ENCODE measurements at regions not wholly inside any gene's neighbourhood (a gene's known extent, or its start where the extent isn't known, plus 50 kb on each side); places are given as distances from the start of the nearest gene placed in this dataset.

- no peaks in the 10 kb centered on the region for H3K27me3 ChIP-seq (replicated peaks in 1 of 4; ENCODE audit: control insufficient read depth in 3 of 4, extremely low read depth in 1 of 4, insufficient read depth in 3 of 4, low read length in 3 of 4)
- no peaks in the 10 kb centered on the region for H3K79me2 ChIP-seq (ENCODE audit: control insufficient read depth in 1 of 2, insufficient read depth in 2 of 2, low read length in 2 of 2)
- no peak overlapping the region for H3K4ac ChIP-seq (replicated peaks; ENCODE audit: insufficient read length, low read depth, low read length)
- no peak overlapping the region for H3K14ac ChIP-seq (ENCODE audit: insufficient read length)
- no peak overlapping the region for H3K56ac ChIP-seq (replicated peaks; ENCODE audit: insufficient read length, low read depth, low read length)
- no peak for DNase-seq (ENCODE audit: low read depth in 1 of 2, low spot score in 2 of 2)
- CTCF ChIA-PET (ENCODE audit: partially characterized antibody) = interaction anchor here (0.8 to 1.9 kb wide), 7 partner anchors 11 to 73 kb away, joined by 3 to 6 read pairs (median 4); partner anchors contain the start of gene RASGRP1
- H3K4me1 ChIP-seq (replicated peaks in 1 of 4; ENCODE audit: control insufficient read depth in 3 of 4, insufficient read depth in 4 of 4, low read length in 3 of 4) = no peaks in the 10 kb centered on the region
- no peak overlapping the region for H4K91ac ChIP-seq (replicated peaks; ENCODE audit: insufficient read length, low read length)
- no peaks in the 10 kb centered on the region for H4K20me1 ChIP-seq (replicated peaks in 1 of 2; ENCODE audit: control insufficient read depth in 1 of 2, insufficient read depth in 2 of 2, low read length in 2 of 2)
- no peak overlapping the region for H3K23ac ChIP-seq (ENCODE audit: insufficient read length)
- no peak overlapping the region for H3K18ac ChIP-seq (ENCODE audit: extremely low read depth, low read length)
- no peaks in the 10 kb centered on the region for H3K36me3 ChIP-seq (ENCODE audit: control insufficient read depth in 2 of 4, insufficient read depth in 4 of 4, low read length in 3 of 4)
- H3K4me3 ChIP-seq (ENCODE audit: extremely low read depth in 1 of 4, insufficient read depth in 2 of 4, low read depth in 3 of 4, low read length in 4 of 4) = no peak overlapping the region
- no peak overlapping the region for H2AFZ ChIP-seq (ENCODE audit: low read length)
- TF ChIP-seq POLR2A (IDR thresholded peaks at IDR 0.05; ENCODE audit: control extremely low read depth in 1 of 2, low read depth in 2 of 2, low read length in 2 of 2) = no peak
- no peak overlapping the region for H2BK20ac ChIP-seq (ENCODE audit: low read length)
- FAIRE-seq = no peak
- no peaks in the 10 kb centered on the region for H3K9me3 ChIP-seq (ENCODE audit: insufficient read depth in 2 of 2, low read depth in 1 of 2, low read length in 1 of 2)
- H2BK12ac ChIP-seq (ENCODE audit: low read depth, low read length) = no peak overlapping the region
- no peak overlapping the region for H3K9ac ChIP-seq (replicated peaks in 1 of 4; ENCODE audit: extremely low read depth in 1 of 4, low read depth in 3 of 4, low read length in 3 of 4)
- no peak overlapping the region for H2BK15ac ChIP-seq (ENCODE audit: low read length)
- WGBS, 2 experiments (ENCODE audit: extremely low coverage in 1 of 2, insufficient coverage in 1 of 2, insufficient read length in 1 of 2, insufficient replicate concordance in 2 of 2, low coverage in 1 of 2, low lambda C conversion rate in 2 of 2, missing lambda C conversion rate in 1 of 2) = 85% methylated on average over 4 of the region's 4 CpGs; no CpG with 5 or more reads in 1 of the 2 experiments
- no peak overlapping the region for H3K27ac ChIP-seq (ENCODE audit: low read depth, low read length)
- H3K23me2 ChIP-seq (ENCODE audit: low read depth, low read length) = 0 out of 2 replicates have a peak, but pooled peaks cover 2% of the 10 kb centered on the region
- no peak overlapping the region for H4K8ac ChIP-seq (ENCODE audit: extremely low read depth, insufficient read depth, low read length)
- no peak overlapping the region for H2BK120ac ChIP-seq (replicated peaks; ENCODE audit: low read depth, low read length)
- H2AK5ac ChIP-seq (ENCODE audit: low read depth, low read length) = no peak overlapping the region
- H2BK5ac ChIP-seq (ENCODE audit: low read depth, low read length) = no peak overlapping the region
- POLR2A ChIA-PET (ENCODE audit: partially characterized antibody) = no interaction called here
- no peak overlapping the region for H3K4me2 ChIP-seq (ENCODE audit: insufficient read depth in 1 of 2, low read depth in 2 of 2, low read length in 2 of 2)
- H3K79me1 ChIP-seq (ENCODE audit: low read depth, low read length) = no peaks in the 10 kb centered on the region
- H4K5ac ChIP-seq (ENCODE audit: insufficient read length, low read depth, low read length) = no peak overlapping the region
Measured at GRCh38 chr15:38626443-38627050, 61.9 kb upstream of the RASGRP1 start.
